Middle frontal gyrus (tissue), 1 donor: ENCODE measurements at regions not wholly inside any gene's neighbourhood (a gene's known extent, or its start where the extent isn't known, plus 50 kb on each side); places are given as distances from the start of the nearest gene placed in this dataset.

Source experiments
- DNase-seq: peaks from one replicate; pipeline ENCODE4 v3.0.0-alpha.2; 2015; ENCODE audit warnings: low spot score; ENCODE audit errors: extremely low spot score

GRCh38 chr1:82462366-82462765, 661.6 kb downstream of the ADGRL2 start:
- DNase-seq: no peak

- no peak for DNase-seq
These were observed 654.6 kb downstream of the ADGRL2 start for GRCh38 chr1:82455342-82455741.

GRCh38 chr1:82454431-82454830, 653.7 kb downstream of the ADGRL2 start:
- no peak for DNase-seq

DNA sequence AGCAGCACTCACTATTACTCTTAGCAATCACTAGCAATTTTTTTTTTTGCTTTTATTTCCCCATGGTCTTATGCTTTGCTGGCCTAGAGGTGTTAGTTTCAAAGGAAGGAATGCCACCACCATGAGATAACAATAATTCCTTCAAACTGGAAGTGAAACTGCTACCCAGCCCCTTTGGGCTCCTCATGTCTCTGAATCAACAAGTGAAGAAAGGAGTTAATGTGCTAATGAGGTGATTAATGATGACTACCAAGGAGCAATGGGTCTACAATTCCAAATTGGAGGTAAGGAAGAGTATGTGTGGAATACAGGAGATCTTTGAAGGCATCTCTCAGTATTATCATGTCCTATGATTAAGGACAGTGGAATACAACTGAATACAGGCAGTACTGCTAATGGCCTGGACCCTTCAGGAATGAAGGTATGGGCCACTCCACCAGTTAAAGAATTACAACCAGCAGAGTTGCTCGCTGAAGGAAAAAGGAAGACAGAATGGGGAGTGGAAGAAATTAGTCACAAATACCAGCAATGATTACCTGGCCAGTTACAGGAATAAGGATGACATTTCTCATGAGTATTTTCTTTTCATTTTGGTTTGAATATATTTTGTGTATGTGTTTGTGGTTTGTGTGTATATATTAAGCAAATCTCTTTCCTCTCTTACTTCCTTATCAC, 652.9 kb downstream of the ADGRL2 start:
- no peak for DNase-seq

GRCh38 chr1:82452096-82452495, 651.4 kb downstream of the ADGRL2 start:
- DNase-seq: no peak

- DNase-seq: no peak
These were observed 650.5 kb downstream of the ADGRL2 start for GRCh38 chr1:82451191-82451590.

- no peak for DNase-seq
These were observed 648.8 kb downstream of the ADGRL2 start for GRCh38 chr1:82449506-82450057.

DNA sequence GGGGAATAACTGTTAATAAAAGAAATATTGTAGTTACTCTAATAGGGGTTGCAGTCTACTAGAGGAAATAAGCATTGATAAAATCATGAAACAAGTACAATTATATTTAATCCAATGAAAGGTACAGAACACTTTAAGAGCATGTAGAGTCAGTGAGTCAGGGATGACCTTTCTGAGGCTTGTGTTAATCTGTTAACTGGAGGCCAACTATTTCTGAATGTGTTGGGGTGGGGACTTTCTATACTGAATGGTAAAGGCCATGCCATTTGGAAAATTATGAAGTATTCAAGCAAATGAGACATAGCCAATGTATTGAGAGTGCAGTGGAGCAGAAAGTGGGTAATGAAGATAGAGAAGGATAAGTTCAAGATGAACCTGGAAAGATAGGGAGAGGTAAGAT, 646.2 kb downstream of the ADGRL2 start:
- DNase-seq: no peak

GRCh38 chr1:82446236-82446635, 645.5 kb downstream of the ADGRL2 start:
- DNase-seq: no peak

GRCh38 chr1:82445827-82446226, 645.1 kb downstream of the ADGRL2 start:
- DNase-seq: no peak

DNA sequence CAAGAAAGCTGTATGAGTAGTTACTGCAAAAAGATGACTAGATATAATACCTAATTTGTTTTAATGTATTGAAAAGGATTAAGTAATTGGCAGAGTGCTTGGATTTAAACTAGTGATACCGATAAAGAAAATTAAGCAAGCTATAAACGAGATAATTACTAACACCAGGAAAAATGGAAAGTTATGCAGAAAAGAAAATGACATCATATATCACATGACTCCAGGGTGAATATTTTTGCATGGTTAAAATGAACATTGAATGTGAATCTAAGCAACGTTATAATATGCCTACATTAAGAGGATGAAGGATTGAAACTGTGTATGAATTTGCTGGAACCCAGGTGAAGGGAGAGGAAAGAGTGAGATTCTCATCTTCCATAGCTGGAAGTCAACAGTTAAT, 644.4 kb downstream of the ADGRL2 start:
- no peak for DNase-seq

- no peak for DNase-seq
These were observed 640.7 kb downstream of the ADGRL2 start for GRCh38 chr1:82441402-82441801.

DNA sequence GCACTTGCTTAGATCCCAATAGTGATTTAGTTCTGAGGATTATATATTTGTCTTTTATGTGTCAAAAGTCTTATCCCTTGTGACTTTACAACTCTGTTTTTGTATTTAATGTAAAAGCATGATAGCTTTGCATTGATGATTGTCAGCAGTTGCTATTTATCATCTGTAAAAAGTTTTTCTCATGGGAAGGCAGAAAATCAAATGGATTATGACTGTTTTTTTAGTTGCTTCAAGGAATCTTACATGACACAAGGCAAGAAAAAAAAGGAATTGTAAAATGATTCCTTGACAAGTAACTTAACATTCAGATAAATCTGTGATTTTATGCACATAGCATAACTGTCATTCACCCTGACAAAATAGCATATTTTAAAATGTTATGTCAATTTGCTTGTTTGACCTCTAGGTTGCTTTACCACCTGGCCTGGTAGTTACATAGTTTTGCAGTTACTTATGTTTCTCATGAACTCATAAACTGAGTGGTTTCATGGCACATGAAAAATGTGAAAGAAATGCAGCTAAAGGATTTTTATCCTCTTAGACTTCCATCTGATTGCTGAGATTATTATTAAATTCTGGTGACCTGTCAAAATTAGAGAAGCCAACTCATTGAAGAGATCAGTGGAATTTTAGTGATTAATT, 622.6 kb downstream of the ADGRL2 start:
- DNase-seq: no peak

DNA sequence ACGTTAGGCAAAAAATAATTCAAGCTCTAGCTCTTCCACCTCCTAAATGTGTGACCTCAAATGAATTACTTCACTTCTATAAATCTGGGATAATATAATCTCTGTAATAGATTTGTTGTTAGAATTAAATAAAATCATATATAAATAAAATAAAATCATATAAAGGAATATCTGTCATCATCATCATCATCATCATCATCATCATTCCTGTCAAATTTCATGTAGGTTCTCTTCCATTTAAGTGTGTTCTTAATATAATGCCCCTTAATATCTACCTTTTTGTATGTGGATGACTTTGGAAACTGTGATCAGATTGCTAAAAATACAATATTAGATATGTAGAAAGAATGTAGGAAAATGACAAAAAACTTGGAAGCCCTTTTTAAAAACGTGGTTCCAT, 621.0 kb downstream of the ADGRL2 start:
- DNase-seq: no peak

DNA sequence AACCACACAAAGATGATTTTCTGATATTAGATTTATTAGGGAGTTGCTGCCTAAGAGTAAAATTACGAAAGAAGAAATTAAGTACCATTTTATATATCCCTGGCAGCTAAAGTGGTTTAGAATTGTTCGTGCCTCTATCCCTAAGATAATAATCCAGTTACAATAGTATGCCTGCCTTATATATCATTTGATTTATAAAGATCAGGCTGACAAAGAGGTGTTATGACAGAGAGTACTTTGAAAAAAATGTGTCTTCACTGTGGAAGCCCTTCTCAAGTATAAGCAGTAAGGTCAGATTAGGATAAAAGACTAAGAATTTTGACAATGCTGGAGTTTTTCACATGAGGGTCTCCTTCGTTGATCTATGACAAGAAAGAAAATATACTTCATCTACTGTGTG, 619.9 kb downstream of the ADGRL2 start:
- DNase-seq: no peak

DNA sequence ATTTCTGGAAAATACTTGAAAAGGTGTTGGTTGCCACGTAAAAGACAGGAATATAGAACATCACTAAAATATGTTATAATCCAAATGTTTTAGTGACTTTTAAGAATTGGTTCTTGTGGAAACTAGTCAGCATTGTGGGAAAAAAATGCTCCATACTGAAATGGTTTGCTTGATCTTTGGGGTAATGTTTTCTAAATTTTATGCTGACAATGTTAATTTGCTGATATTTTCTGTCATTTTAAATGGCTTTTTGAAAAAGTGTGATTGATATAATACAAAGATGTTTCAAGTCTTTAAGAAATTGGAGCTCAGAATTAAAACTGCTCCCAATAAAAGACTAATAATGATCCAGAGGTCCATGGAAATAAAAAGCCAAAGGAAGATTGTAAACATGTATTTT, 610.9 kb downstream of the ADGRL2 start:
- DNase-seq: no peak

GRCh38 chr1:82405333-82405732, 604.6 kb downstream of the ADGRL2 start:
- DNase-seq: no peak

- no peak for DNase-seq
These were observed 600.4 kb downstream of the ADGRL2 start for GRCh38 chr1:82401116-82401515.

DNA sequence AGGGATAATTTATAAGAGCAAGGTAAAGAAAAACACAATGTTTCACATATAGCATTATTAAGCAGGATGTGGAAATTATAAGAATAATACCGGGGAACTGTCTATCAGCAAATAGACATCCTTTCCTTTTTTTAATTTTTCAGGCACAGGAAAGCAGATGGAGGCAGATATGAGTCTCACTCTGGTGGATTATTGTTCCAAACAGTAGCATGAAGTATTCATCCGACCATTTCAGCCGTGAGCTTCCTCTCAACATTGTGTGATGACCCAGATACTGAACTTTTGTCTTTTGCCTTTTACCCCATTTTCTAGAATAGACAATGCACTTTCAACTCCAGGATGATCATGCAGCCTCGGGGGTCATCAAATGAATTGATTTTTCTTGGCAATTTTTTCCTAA, 599.8 kb downstream of the ADGRL2 start:
- DNase-seq: no peak

DNA sequence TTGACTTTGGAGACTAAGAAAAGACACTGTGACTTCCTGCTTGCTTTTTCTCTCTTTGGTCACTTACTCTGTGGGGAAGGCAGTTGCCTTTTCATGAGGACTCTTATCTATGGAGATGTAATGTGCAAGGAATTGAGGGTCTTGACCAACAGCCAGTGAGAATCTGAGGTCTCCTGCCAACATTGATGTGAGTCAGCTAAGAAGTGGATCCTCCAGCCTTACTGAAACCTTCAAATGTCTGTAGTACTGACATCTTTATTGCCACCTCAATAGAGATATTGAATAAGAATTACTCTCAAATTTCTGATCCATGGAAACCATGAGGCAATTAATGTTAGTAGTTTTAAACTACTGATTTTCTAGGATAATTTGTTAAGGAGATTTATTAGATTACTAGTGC, 598.4 kb downstream of the ADGRL2 start:
- no peak for DNase-seq

- DNase-seq: no peak
These were observed 597.6 kb downstream of the ADGRL2 start for GRCh38 chr1:82398357-82398756.

DNA sequence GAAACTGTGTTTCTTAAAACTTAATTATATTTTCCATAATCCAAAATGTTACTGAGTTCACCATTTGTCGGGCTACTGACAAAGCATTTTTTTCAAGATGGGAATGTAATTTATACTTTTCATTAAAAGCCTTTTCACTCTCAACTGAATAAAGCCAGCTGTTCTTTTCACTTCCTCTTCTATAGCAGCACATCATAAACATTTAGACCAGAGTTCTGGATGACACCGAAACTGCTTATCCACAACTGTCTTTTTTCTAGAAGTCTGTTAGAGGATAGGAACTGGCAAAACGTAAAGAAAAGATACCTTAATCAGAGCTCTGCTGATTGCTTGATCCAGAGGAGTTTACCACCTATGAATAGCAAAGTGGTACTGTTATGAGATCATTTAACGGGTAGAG, 594.7 kb downstream of the ADGRL2 start:
- no peak for DNase-seq

DNA sequence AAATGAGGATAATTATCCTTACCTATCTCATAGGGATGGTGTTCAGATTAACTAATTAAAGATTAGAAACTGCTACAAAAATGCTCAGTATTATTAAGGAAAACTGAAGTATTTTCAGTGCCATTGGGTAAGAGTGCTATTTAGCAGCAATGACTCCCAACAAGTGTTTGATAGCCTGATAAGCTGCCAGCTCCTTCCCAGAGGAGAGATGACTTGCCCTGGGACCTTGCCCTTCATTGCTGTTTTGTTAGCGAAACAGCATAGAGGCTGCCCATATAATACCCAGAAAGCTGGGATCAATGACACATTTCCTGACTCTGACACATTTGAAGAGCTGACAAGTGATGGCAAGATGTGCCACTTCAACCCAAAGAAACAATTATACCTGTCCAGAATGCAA, 592.2 kb downstream of the ADGRL2 start:
- DNase-seq: no peak
